ENCODE measurements at regions not wholly inside any gene's neighbourhood (a gene's known extent, or its start where the extent isn't known, plus 50 kb on each side); places are given as distances from the start of the nearest gene placed in this dataset.

DNA sequence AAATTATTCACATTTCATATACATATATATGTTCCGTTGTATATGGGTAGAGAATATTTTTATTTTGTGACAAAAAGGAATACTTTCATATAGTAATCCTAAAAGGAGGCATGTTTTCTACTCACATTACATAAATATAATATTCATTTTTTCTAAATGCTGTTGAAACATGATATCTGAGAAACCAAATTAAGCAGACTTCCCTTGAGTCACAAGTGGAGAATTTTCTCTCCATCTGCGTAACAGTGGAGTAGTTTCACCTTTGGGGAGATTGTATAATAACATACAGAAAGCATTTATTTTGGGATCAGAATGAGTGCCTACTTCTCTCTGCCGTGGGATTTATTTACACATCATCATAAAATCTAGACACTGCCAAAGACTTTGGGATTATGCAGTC, 849.8 kb downstream of the NSUN3 start:
- H3K9me3 ChIP-seq (ENCODE audit: control extremely low read depth in 1 of 3, control insufficient read depth in 2 of 3, insufficient read depth in 1 of 3, low read length in 2 of 3): no peaks in the 10 kb centered on the region
- TF ChIP-seq, protein P1, sequence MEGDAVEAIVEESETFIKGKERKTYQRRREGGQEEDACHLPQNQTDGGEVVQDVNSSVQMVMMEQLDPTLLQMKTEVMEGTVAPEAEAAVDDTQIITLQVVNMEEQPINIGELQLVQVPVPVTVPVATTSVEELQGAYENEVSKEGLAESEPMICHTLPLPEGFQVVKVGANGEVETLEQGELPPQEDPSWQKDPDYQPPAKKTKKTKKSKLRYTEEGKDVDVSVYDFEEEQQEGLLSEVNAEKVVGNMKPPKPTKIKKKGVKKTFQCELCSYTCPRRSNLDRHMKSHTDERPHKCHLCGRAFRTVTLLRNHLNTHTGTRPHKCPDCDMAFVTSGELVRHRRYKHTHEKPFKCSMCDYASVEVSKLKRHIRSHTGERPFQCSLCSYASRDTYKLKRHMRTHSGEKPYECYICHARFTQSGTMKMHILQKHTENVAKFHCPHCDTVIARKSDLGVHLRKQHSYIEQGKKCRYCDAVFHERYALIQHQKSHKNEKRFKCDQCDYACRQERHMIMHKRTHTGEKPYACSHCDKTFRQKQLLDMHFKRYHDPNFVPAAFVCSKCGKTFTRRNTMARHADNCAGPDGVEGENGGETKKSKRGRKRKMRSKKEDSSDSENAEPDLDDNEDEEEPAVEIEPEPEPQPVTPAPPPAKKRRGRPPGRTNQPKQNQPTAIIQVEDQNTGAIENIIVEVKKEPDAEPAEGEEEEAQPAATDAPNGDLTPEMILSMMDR (IDR thresholded peaks at IDR 0.05): no peak
- no peak for TF ChIP-seq EZH2 (IDR thresholded peaks at IDR 0.05; ENCODE audit: borderline replicate concordance, insufficient read depth, low read depth, low read length, poor library complexity, severe bottlenecking)
- no peak overlapping the region for H3K27ac ChIP-seq (ENCODE audit: low read length in 2 of 2)
- no peak overlapping the region for H3K27ac Mint-ChIP-seq
- intact Hi-C loops (cut with micrococcal nuclease): no loop called here
- no peak overlapping the region for H3K4me2 ChIP-seq (replicated peaks; ENCODE audit: low read depth, low read length, poor library complexity, severe bottlenecking)
- DNase-seq (no peak), ATAC-seq (ENCODE audit: low read depth) (no peak)
- H3K4me1 Mint-ChIP-seq: no peaks in the 10 kb centered on the region
- no peaks in the 10 kb centered on the region for H3K36me3 ChIP-seq (replicated peaks in 1 of 2; ENCODE audit: control extremely low read depth in 1 of 2, control insufficient read depth in 1 of 2, extremely low read depth in 1 of 2, insufficient read depth in 2 of 2, low read length in 1 of 2)
- ChIA-PET CTCF (no interaction called here), POLR2A (no interaction called here)
- H2AFZ ChIP-seq (ENCODE audit: insufficient read depth, low read depth, low read length, poor library complexity, severe bottlenecking): no peak overlapping the region
- H3K27me3 ChIP-seq (replicated peaks in 1 of 4; ENCODE audit: control extremely low read depth in 1 of 4, control insufficient read depth in 3 of 4, insufficient read depth in 4 of 4, low read length in 3 of 4): no peaks in the 10 kb centered on the region
- no peak overlapping the region for H3K9ac ChIP-seq (ENCODE audit: low read length)
- no peak overlapping the region for H3K4me3 Mint-ChIP-seq
- H4K20me1 ChIP-seq (ENCODE audit: control insufficient read depth, insufficient read depth, low read length, poor library complexity, severe bottlenecking): no peaks in the 10 kb centered on the region
- no CpG with 5 or more reads among the region's 3 CpGs for WGBS (ENCODE audit: insufficient coverage)
- H3K4me1 ChIP-seq (ENCODE audit: control insufficient read depth in 2 of 2, insufficient read depth in 2 of 2, low read length in 2 of 2): no peaks in the 10 kb centered on the region
- H3K27me3 Mint-ChIP-seq: no peaks in the 10 kb centered on the region
- H3K9me3 Mint-ChIP-seq (ENCODE audit: insufficient read depth): peaks cover 6% of the 10 kb centered on the region
- no peak overlapping the region for H3K4me3 ChIP-seq (ENCODE audit: control extremely low read depth in 1 of 5, extremely low read depth in 1 of 5, insufficient read depth in 1 of 5, low read depth in 2 of 5, low read length in 4 of 5)
- H3K79me2 ChIP-seq (ENCODE audit: control insufficient read depth, insufficient read depth, low read length): no peaks in the 10 kb centered on the region

GRCh38 chr3:94927175-94927574, 864.3 kb downstream of the NSUN3 start:
- peaks cover 0 to 3% (median 0%) of the 10 kb centered on the region in 3 donors for H3K9me3 ChIP-seq (ENCODE audit: control extremely low read depth in 1 of 3, control insufficient read depth in 2 of 3, insufficient read depth in 1 of 3, low read length in 2 of 3)
- ChIA-PET POLR2A (no interaction called here), CTCF (no interaction called here)
- no peak overlapping the region for H2AFZ ChIP-seq (ENCODE audit: insufficient read depth, low read depth, low read length, poor library complexity, severe bottlenecking)
- ATAC-seq (ENCODE audit: low read depth): no peak
- H3K9me3 Mint-ChIP-seq (ENCODE audit: insufficient read depth): peaks cover 4% of the 10 kb centered on the region
- intact Hi-C loops (cut with micrococcal nuclease): no loop called here
- H3K4me1 Mint-ChIP-seq: no peaks in the 10 kb centered on the region
- H4K20me1 ChIP-seq (ENCODE audit: control insufficient read depth, insufficient read depth, low read length, poor library complexity, severe bottlenecking): no peaks in the 10 kb centered on the region
- no peak for DNase-seq
- no peaks in the 10 kb centered on the region for H3K79me2 ChIP-seq (ENCODE audit: control insufficient read depth, insufficient read depth, low read length)
- no peaks in the 10 kb centered on the region for H3K27me3 ChIP-seq (replicated peaks in 1 of 4; ENCODE audit: control extremely low read depth in 1 of 4, control insufficient read depth in 3 of 4, insufficient read depth in 4 of 4, low read length in 3 of 4)
- no peak overlapping the region for H3K27ac Mint-ChIP-seq
- no peaks in the 10 kb centered on the region for H3K4me1 ChIP-seq (ENCODE audit: control insufficient read depth in 2 of 2, insufficient read depth in 2 of 2, low read length in 2 of 2)
- no peak overlapping the region for H3K4me2 ChIP-seq (replicated peaks; ENCODE audit: low read depth, low read length, poor library complexity, severe bottlenecking)
- H3K9ac ChIP-seq (ENCODE audit: low read length): no peak overlapping the region
- 100% methylated on average over 6 of the region's 8 CpGs for WGBS (ENCODE audit: insufficient coverage)
- H3K4me3 ChIP-seq (ENCODE audit: control extremely low read depth in 1 of 5, extremely low read depth in 1 of 5, insufficient read depth in 1 of 5, low read depth in 2 of 5, low read length in 4 of 5): no peak overlapping the region
- H3K27me3 Mint-ChIP-seq: no peaks in the 10 kb centered on the region
- H3K4me3 Mint-ChIP-seq: no peak overlapping the region
- H3K27ac ChIP-seq (ENCODE audit: low read length in 2 of 2): no peak overlapping the region
- no peaks in the 10 kb centered on the region for H3K36me3 ChIP-seq (replicated peaks in 1 of 2; ENCODE audit: control extremely low read depth in 1 of 2, control insufficient read depth in 1 of 2, extremely low read depth in 1 of 2, insufficient read depth in 2 of 2, low read length in 1 of 2)
- TF ChIP-seq, protein P1 (IDR thresholded peaks at IDR 0.05): no peak
- TF ChIP-seq EZH2 (IDR thresholded peaks at IDR 0.05; ENCODE audit: borderline replicate concordance, insufficient read depth, low read depth, low read length, poor library complexity, severe bottlenecking): no peak

Measured in B cell (primary cell).